ENCODE measurements at regions not wholly inside any gene's neighbourhood (a gene's known extent, or its start where the extent isn't known, plus 50 kb on each side); places are given as distances from the start of the nearest gene placed in this dataset.
"Not testable (repeated sequence)": the region's sequence is repeated elsewhere in the genome, so short reads cannot be mapped to it uniquely, and the experiment has no call there.

GRCh38 chr3:525415-525814 is 328.9 kb downstream of the CHL1 start:
- DNase-seq: no peak

GRCh38 chr3:535566-536416 is 339.2 kb downstream of the CHL1 start:
- DNase-seq: no peak

GRCh38 chr3:536417-536813 is 339.9 kb downstream of the CHL1 start:
- no peak for DNase-seq

- DNase-seq: no peak
These were observed 344.7 kb downstream of the CHL1 start for GRCh38 chr3:541062-541801.

- DNase-seq: no peak
These were observed 345.5 kb downstream of the CHL1 start for GRCh38 chr3:542021-542420.

- DNase-seq: no peak
These were observed 353.1 kb downstream of the CHL1 start for GRCh38 chr3:549636-550035.

GRCh38 chr3:550471-550870 is 353.9 kb downstream of the CHL1 start:
- DNase-seq: no peak

GRCh38 chr3:557972-558371 is 361.4 kb downstream of the CHL1 start:
- no peak for DNase-seq

- DNase-seq: no peak
These were observed 371.1 kb downstream of the CHL1 start for GRCh38 chr3:567488-568185.

GRCh38 chr3:579529-579928 is 383.0 kb downstream of the CHL1 start:
- DNase-seq: not testable (repeated sequence)

GRCh38 chr3:589066-589465 is 392.5 kb downstream of the CHL1 start:
- DNase-seq: not testable (repeated sequence)

- DNase-seq: not testable (repeated sequence)
These were observed 400.7 kb downstream of the CHL1 start for GRCh38 chr3:597304-597703.

GRCh38 chr3:597746-598145 is 401.2 kb downstream of the CHL1 start:
- DNase-seq: not testable (repeated sequence)

GRCh38 chr3:607480-607879 is 410.9 kb downstream of the CHL1 start:
- not testable (repeated sequence) for DNase-seq

GRCh38 chr3:621714-622113 is 425.2 kb downstream of the CHL1 start:
- DNase-seq: no peak

- DNase-seq: no peak
These were observed 425.8 kb downstream of the CHL1 start for GRCh38 chr3:622314-622713.

GRCh38 chr3:623914-624545 is 427.5 kb downstream of the CHL1 start:
- no peak for DNase-seq

- DNase-seq: peak; percentile 58
These were observed 436.1 kb downstream of the CHL1 start for GRCh38 chr3:632571-633170.

GRCh38 chr3:634511-634910 is 437.9 kb downstream of the CHL1 start:
- no peak for DNase-seq

GRCh38 chr3:635393-635792 is 438.8 kb downstream of the CHL1 start:
- DNase-seq: no peak

- DNase-seq: no peak
These were observed 446.8 kb downstream of the CHL1 start for GRCh38 chr3:643376-643775.

GRCh38 chr3:655824-656223 is 437.0 kb upstream of the CNTN6 start:
- DNase-seq: no peak

GRCh38 chr3:661356-661755 is 431.5 kb upstream of the CNTN6 start:
- DNase-seq: no peak
